HG03103 (cell line): ENCODE measurements at regions not wholly inside any gene's neighbourhood (a gene's known extent, or its start where the extent isn't known, plus 50 kb on each side); places are given as distances from the start of the nearest gene placed in this dataset.

Experiments
- ATAC-seq: cut with Tn5 transposase; IDR thresholded peaks from one replicate; pipeline ENCODE4 v1.9.1; 2021; ENCODE audit warnings: low read depth; ENCODE audit not compliant: unreplicated experiment

DNA sequence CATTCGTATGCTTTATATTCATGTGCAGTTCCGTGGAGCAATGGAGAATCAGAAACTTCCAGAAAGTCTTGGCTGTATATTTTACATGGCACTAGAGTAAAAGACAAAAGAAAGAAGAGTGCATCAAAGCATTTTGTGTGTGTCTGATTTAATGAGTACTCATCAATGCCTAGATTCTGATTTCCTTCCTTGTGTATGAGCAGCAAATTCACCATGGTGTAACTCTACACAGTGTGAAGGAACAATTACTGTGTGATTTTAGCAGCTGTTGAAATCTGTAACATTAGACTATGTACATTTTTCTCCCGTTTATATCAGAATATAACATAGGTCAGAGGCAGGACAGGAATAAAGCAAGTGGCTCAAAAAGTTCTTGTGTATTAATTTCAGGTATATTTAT, 102.0 kb upstream of the TSC22D2 start:
- no peak for ATAC-seq

DNA sequence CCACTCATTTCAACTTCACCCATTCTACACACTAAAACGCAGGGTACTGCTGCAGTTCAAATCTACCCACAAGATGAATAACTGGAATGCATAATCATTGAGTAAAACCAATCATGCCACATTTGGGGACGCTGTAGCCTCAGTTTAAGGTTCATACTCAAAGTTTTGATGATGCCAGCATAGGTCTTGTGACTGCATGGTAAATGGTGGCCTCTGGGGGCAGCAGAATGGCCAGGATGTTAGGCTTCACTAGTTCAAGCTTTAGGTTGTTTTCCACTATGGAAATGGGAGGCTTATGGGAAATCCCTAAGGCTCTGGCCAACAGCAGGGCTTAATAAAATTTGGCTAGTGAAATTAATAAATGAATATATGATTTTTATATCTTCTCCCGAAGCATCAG, 104.3 kb upstream of the TSC22D2 start:
- no peak for ATAC-seq

GRCh38 chr3:150302246-150302645, 105.9 kb upstream of the TSC22D2 start:
- no peak for ATAC-seq

- no peak for ATAC-seq
Measured at GRCh38 chr3:150300852-150301517, 107.1 kb upstream of the TSC22D2 start.

DNA sequence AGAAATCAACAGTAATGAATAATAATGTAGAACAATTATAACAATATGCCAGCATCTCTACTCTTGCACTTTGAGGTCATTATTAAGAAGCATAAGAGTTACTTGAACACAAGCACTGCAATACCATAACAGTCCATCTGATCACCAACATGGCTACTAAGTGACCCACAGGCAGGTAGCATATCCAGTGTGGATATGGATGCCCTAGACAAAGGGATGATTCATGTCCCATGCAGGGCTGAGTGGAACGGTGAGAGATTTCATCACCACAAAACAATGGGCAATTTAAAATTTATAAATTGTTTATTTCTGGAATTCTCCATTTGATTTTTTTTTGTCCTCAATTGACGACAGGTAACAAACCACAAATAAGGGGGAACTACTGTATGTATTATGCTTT, 107.7 kb upstream of the TSC22D2 start:
- no peak for ATAC-seq

DNA sequence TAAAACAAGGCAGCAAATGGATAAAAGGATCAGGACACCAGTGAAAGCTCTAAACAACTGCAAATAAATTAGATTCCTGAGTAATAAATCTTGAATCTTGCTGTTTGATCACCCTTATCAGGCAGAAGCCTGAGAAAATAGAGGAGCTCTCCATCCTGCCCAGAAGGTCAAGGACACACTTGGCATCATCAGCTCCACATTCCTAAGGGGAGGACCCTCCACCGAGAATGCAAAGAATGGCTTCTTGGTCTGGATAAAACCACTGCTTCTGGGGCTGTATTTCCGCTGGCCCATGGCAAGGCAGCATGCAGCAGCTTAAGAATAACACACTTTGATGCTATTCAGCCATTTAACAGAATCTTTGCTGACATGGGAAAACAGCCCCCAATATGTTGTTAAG, 108.9 kb upstream of the TSC22D2 start:
- no peak for ATAC-seq

- ATAC-seq: no peak
Measured at GRCh38 chr3:150296966-150297365, 111.1 kb upstream of the TSC22D2 start.

DNA sequence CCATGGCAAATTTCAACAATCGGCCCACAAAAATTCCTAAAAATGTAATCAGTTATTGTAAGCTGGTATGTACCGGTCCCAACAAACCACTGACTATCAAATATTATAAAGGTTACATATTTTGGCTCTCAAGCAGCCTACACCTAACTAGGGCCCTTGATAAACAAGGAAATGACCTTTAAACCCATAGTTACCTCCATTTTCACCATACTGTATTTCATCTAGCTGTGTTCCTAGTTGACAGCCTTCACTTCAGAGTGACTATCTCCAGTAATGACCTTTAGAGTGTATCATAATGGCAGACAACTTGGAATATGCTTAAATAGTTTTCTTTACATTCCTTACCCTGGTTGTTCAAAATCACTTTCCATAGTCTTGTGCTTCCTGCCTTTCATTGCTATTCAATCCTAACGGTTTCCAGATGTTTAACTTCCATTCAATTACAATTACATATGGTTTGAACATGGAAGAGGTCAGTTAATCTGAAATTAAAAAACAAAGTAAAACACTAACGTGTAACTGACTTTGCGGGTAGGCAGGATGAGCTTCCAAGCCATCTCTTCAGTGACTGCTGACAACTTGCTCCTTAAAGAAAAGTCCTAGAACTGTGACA, 111.9 kb upstream of the TSC22D2 start:
- no peak for ATAC-seq

- no peak for ATAC-seq
Measured at GRCh38 chr3:150293401-150294001, 114.6 kb upstream of the TSC22D2 start.

DNA sequence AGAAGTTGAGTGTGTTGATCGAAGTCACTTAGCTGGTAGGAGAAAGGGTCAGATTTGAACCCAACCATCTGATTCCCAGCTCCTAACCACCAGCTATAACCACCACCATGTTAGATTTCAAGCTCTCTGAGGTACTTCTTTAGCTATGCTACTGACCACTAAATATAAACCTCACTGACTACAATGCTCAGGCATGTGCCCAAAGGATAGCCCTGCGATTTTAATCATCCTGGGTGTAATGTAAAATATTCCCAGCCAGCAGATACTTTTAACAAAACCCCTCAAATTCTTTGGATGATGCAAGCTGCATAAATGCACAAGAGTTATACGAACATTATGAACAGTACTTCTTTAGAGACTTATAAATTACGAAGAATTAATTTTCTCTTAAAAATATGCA, 115.2 kb upstream of the TSC22D2 start:
- no peak for ATAC-seq

DNA sequence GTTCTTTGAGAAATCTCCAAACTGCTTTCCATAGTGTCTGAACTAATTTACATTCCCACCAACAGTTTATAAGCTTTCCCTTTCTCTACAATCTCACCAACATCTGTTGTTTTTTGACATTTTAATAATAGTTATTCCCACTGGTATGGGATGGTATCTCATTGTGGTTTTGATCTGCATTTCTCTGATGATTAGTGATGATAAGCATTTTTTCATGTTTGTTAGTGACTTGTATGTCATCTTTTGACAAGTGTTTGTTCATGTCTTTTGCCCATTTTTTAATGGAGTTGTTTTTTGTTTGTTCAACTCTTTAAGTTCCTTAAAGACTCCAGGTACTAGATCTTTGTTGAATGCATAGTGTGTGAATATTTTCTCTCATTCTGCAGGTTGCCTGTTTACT, 116.6 kb upstream of the TSC22D2 start:
- ATAC-seq: no peak

- no peak for ATAC-seq
Measured at GRCh38 chr3:150286390-150287147, 121.5 kb upstream of the TSC22D2 start.

- no peak for ATAC-seq
Measured at GRCh38 chr3:150285601-150286000, 122.5 kb upstream of the TSC22D2 start.

- no peak for ATAC-seq
Measured at GRCh38 chr3:150278843-150279381, 129.2 kb upstream of the TSC22D2 start.

- no peak for ATAC-seq
Measured at GRCh38 chr3:150278195-150278594, 129.9 kb upstream of the TSC22D2 start.

DNA sequence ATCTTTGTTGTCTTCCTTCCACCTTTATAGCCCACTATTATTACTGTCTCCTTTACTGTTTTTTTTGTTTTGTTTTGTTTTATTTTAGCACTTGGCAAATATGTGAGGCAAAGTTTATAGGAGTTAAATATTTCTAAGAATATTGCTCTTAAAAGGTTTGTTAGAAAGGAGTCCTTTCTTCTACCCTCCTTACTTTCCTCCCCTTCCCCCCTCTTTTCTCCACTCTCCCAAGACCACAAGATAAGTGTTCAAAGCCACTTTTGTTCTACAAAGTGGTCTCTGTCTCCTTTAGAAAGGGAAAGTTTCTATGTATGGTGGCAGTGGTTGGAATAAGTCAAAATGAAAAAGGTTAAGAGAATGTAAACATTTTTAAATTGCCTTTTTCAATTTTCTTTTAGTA, 130.7 kb upstream of the TSC22D2 start:
- ATAC-seq: no peak

- ATAC-seq: no peak
Measured at GRCh38 chr3:150275941-150276340, 132.2 kb upstream of the TSC22D2 start.

DNA sequence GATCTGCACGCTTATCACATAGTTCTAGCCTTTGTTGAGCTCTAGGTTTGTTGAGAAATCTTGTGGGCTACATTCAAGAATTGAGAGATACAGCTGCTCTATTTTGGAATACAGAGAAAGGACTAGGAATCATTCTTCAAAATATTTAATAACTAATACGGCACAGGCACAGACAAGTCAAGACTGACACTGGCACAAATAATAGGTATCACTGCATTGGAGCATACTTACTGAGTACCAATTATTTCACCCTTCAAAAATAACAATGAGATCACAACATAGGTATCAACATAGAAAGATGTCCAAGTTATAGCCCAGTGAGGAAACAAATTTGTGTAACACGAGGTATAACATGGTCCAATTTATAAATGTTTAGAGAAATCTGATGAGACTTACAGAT, 133.7 kb upstream of the TSC22D2 start:
- ATAC-seq: no peak

DNA sequence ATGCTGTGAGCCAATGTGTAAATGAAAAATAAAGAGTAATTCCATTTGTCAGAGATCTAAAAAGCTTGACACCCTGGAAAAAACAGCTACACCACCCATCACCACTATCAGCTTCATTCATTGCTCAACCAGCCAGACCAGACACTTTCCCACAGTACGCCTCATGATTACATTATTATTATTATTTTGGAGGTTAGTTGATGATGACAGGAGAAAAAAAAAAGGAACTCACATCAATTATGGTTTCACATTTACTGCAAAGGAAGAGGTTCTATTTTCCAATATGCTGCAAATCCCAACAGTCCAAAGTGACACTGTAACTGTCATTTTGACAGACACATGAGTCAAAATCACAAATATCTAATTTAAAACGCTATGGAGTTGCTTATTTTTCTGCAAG, 134.7 kb upstream of the TSC22D2 start:
- no peak for ATAC-seq

- ATAC-seq: no peak
Measured at GRCh38 chr3:150271591-150271960, 136.5 kb upstream of the TSC22D2 start.

- ATAC-seq: no peak
Measured at GRCh38 chr3:150270883-150271590, 137.1 kb upstream of the TSC22D2 start.
